NCI-H524 (cell line): ENCODE measurements at regions not wholly inside any gene's neighbourhood (a gene's known extent, or its start where the extent isn't known, plus 50 kb on each side); places are given as distances from the start of the nearest gene placed in this dataset.
A peak's percentile ranks its signal among the peaks of the same experiment; 100 is the strongest.
"Not testable (repeated sequence)": the region's sequence is repeated elsewhere in the genome, so short reads cannot be mapped to it uniquely, and the experiment has no call there.

Source experiments
- DNase-seq, 2 experiments: peaks; one replicate each; lab custom pipeline; 2025; lab: John Stamatoyannopoulos, UW

DNA sequence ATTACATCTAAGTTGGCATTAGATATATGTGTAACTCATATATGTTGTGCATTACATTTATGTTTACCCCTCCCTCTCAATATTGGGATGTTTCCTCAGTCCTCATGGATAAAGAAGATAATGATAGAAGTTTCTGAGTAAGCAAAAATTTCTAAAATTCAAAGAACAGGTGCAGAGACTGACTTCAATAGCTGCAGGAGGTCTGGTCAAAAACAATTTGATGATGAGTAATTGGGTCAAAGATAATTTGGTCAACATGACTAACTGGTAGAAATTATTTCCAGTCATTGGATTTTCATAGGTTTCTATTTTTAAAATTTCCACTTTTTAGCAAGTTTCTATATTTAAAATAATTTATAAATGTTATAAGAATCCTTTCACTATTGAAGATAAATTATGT, 1130.9 kb upstream of the SLC39A10 start:
- no peak for DNase-seq

DNA sequence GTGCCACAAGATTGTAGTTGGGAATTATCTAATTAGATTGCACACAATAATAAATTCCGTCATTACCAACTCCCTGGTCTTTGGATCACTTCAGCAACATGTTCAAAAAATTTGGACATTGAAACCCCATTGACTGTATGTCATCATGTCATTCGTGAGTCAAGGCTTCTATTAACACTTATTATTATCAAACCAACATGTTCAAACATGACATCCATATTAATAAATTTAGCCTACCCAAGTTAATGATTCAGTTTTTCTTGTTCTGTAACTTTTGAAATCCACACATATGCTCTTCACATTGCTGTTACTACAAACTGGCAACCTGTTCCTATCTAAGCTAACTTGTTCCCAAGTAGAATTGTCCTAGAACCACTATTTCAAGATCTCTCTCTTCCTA, 1142.7 kb upstream of the SLC39A10 start:
- no peak for DNase-seq

DNA sequence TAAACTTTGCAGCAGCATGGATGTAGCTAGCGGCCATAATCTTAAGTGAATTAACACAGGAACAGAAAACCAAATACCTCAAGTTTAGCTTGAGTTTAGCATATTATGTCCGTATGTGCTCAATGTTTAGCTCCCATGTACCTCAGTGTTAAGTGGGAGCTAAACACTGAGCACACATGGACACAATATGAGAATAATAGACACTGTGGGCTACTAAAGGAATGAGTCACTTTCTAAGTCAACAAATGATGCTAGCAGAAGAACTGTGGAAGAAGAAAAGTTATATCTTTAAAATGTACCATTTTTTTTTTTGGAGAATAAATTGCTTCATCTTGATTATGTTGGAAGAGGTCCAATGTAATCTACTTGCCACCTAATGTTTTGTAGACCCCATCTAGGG, 1146.0 kb upstream of the SLC39A10 start:
- not testable (repeated sequence) for DNase-seq

DNA sequence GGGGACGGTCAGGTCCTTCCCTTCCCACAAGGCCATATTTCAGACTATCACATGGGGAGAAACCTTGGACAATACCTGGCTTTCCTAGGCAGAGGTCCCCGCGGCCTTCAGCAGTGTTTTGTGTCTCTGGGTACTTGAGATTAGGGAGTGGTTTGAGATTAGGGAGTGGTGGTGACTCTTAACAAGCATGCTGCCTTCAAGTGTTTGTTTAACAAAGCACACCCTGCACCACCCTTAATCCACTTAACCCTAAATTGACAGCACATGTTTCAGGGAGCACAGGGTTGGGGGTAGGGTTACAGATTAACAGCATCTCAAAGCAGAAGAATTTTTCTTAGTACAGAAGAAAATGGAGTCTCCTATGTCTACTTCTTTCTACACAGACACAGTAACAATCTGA, 1152.2 kb upstream of the SLC39A10 start:
- DNase-seq = peak; percentile 91 to 93

DNA sequence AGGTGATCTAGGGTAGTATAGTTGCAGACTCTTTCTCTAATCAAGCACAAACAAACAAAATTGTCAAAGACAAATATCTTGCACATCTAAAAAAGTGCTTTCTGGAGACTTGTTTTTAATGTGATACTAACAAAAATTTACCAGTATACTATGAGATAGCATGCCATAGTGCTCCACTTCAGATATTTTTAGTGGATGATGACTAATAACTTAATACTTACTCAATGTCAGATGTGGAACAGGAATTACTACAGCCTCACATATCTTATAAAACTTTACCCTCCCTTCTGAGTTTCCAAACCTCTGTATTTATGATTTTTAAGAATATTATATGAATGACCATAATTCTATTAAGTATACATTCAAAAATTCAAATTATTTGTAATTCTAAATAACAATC, 1162.0 kb upstream of the SLC39A10 start:
- DNase-seq = no peak

DNA sequence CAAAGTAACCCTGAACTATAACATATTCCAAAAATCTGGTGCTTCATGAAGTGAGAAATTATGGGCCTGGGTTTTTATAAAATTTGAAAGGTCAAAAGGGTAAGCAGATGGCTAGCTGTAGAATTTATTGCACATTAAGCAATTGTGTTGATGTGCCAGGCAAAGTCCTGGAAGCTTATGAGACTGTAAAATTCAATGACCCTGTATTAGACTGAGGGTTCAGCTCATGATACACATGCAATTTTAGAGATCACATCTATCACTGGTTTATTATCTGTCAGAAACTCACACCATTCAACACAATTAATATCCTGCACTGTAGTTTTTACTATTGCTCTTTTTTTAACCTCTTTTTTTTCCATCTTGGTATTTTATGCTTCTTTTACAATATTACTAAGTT, 1162.6 kb upstream of the SLC39A10 start:
- DNase-seq = no peak

DNA sequence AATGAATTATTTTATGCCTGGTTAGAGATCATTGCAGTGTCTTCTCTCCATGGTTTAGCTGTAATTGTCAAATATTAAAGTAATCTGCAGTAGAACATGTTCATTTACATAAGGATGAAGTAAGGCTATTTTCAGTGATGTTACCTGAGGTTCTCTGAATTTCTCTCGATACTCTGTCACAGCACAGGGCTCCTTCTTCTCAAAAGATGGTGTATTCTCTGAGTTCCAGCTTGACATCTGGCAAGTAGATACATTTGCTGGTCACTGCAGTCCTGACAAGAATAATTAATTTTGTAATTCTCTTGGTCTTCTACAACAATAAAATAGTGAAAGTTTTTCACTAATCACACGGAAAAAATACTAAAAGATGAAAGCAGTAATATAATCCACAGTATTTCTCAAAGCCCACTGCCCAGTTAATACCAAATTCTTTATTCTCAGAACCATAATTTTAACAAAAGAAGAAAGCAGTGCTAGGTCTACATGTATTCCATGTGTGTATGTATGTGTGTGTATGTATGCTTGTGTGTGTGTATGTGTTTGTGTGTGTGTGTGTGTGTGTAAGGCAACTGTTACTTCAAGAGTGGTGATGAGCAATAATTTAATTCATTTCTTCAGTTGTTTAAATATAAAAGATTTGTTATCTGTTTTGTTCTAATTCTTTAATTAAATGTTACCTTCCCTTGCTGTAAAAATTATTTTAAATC, 1165.5 kb upstream of the SLC39A10 start:
- DNase-seq = no peak

DNA sequence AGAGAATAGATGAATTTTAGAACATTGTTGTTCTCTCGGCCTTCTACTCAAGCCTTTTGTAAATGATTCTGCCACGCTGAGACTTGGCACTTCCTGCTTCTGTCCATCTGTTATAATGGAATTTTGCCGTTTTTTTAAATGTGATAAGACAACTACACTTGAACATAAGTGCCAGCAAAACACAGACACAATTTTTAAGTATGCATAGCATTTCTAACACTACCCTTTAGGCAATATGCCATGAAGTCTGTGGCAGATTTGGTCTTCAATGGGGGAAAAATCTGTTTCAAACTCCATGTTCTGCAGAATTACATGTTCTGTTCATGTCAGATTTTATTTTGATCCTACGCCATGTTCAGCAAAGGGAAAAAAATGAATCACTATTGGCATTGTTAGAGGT, 1170.7 kb upstream of the SLC39A10 start:
- no peak for DNase-seq

DNA sequence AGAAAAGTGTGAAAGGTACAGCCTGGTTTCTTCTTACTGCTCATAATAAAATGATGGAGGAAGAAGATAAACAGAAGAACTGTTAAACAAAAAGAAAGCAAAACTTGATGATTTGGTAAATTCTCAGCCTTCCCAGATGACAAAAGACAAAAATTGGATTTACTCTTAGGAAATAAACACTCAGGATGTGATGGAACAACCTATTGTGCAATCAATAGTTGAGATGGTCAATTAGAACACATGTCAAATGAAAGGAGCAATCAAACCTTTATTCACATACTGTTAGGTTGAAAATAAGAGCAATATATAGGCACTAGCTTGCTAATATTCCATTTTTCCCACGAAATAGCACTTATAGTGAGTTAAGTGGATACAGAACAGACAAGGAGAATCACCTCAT, 1174.0 kb upstream of the SLC39A10 start:
- DNase-seq = no peak

DNA sequence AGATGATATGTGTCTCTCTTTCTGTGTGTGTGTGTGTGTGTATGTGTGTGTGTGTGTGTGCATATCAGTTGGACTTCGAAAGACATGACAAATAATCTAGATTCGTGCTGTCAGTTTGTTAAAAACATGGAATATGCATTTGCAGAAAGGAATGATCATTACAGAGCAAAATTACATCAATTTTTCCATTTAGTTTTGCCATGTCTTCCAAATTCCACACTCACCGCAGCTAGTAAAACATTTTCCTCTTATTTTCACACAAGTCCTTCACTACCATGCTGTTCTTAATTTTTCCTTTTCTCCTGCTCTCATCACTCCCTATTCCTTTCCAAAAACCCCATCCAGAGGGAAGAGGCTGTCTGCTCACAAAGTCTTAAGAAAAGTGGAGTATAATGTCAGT, 1191.4 kb upstream of the SLC39A10 start:
- DNase-seq = no peak

DNA sequence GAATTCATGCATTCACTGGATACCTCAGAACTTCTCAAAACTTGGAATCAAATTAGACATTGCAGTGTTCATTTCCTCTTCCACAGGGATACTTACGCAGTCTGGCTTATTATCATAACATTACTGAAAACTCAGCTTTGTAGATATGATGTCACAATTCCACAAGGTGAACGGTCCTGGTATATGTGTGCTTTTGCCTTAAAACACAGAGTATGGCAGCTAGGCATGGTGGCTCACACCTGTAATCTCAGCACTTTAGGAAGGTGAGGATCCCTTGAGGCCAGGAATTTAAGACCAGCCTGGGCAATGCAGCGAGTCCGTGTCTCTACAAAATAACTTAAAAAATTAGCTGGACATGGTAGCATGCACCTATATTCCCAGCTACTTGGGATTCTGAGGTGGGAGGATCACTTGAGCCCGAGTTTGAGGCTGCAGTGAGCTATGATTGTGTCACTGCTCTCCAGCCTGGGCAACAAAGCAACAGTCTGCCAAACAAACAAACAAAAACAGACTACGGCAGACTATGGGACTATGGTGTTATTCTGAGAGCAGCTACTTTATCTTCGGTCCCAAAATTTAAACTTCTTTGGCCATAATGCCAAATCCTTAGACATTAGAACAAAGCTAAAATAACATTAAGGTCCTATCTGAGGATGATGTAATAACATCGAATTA, 1191.9 kb upstream of the SLC39A10 start:
- no peak for DNase-seq

DNA sequence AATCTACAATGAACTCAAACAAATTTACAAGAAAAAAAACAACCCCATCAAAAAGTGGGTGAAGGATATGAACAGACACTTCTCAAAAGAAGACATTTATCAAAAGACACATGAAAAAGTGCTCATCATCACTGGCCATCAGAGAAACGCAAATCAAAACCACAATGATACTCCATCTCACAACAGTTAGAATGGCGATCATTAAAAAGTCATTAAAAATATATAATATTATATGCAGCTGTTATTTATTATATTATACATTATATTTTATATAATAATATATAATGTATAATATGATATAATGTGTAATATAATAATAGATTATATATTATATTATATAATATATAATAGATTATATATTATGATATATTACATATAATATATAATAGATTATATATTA, 1194.1 kb upstream of the SLC39A10 start:
- not testable (repeated sequence) for DNase-seq

DNA sequence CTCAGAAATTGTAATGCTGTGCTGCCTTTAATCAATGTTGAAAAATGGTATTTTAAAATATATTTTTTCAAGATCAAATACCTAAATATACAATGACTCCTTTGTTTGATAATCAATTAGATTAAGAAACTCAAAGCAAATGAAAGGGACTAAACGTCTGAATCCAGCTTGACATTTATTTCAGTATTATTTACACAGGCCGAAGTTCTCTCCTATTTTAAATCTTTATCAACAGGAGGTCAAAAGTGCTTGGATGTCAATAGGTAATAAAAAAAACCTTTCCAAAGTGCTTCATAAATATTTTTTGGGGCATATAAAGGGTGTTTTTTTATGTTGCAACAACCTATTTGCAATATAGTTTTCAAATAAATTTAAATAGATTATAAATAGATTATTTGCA, 1201.7 kb upstream of the SLC39A10 start:
- DNase-seq = no peak

DNA sequence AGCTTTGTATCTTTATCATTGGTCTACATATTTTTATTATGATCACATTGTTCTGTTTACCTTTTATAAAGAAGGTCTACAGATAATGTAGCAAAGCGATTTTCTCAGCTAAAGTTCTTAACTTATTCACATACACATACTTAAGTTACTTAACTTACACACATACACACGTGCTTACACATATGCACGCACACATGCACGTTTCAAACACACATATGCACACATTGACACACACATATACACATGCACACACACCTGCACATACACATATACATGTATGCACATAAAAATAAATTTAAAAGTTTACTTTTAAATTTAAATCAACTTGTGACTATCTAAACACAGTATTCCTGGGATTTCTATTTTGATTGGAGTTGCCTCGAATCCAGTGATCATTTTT, 1204.5 kb upstream of the SLC39A10 start:
- no peak for DNase-seq

DNA sequence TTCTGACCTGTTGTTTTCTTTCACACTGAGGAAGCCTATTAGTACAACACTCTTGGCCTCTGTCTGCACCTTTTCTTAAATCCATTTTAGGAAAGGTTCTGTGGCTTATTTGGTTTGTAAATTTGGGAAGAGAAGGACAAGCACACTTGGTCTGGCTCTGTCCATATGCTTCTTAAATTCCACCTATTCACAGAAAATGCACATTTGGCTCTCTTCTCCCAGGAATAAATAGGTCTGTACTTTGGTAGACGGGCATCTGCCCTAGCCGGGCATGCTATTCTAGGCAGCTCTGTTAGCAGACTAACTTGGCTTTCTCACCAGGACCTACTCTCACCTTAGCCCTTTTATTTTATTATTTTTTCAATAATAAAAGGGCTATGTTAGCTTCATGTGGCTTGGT, 1211.8 kb upstream of the SLC39A10 start:
- no peak for DNase-seq

DNA sequence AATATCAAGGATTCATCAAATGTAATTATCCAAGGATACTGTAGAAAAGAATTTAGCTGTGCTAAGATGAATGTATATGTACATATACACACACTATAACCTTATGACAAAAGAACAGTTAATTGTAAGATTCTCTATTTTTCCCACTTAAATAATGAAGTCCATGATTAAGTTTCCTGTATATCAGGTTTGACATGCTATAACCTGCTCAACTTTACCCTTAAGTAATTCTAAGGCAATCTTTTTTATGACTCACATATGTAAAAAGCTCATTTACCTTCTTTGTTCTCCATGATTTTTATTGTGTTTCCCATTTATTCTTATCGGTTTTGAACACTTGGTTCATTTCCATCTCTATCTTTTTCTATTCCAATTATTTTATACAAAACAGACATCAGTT, 1213.1 kb upstream of the SLC39A10 start:
- no peak for DNase-seq

DNA sequence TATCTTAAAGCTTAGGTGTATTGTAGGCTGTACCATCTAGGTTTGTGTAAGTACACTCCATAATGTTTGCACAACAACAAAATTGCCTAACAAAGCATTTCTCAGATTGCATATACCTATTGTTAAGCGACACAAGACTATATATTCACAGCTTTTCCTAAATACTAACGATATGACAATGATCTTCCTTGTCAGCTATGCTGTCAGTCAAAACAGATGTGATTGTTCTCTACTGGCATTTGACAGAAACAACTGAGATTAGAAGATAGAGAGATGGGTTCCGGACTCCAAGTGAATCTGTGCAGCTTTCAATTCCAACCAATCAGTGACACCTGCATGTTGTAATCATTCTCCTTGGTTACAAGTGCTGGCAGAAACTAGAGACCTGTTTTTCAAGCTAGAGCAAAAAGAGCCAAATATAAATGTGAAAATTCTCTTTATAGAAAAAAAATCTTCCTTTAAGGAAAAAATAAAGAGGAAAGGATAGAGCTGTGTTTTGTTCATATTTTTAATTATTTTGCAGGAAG, 1232.3 kb upstream of the SLC39A10 start:
- no peak for DNase-seq

DNA sequence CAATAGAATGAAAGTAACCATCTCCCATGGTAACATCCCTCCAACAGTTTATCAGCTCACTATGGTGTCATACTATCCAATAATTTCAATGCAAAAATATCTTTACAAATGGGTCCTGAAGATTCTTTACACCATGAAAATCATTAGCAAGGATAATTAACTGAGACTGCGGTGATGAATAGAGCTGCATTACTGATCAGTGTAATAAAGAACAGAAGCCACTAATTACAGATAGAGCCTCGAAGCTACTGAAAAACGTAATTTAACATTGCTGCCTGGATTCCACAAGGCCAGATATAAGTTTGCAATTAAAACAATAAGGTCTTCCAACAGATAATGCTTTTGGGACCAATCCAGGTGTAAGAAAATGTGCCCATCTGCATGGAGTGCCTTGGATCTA, 1245.8 kb upstream of the SLC39A10 start:
- DNase-seq = no peak

DNA sequence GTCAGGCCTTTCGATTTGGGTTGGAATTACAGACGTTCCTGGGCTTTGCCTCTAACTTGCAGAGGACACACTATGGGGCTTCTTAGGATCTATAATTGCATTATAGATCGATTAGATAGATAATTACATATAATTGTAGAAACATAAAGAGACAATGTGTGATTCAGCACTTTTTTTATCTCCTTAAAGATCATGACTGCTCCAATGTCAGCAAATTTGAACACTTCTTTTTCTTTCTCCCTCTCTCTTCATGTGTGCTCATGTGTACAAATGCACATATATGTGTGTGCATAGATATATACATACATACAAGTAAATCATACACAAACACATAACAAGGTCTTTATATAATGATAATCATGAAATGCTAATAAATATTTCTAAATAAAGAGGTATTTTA, 1261.2 kb upstream of the SLC39A10 start:
- DNase-seq = no peak

DNA sequence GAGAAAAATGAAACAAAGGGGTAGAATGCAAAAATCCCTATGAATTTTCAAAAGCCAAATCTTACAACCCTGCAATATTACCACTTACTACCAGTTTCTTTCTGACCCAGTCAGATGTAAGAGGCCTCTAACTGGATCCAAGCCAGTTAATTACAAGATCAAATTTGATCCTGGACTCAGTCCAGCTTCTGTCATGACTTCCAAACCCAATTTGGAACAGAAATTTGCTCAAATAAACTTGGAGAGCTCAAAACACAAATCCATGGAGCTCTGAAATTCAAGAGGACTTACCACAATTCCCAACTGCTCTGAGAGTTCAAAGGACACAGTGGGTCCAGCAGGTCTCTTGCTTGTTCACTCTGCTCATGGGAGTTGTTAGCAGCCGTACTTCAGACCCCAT, 1271.7 kb upstream of the SLC39A10 start:
- no peak for DNase-seq

DNA sequence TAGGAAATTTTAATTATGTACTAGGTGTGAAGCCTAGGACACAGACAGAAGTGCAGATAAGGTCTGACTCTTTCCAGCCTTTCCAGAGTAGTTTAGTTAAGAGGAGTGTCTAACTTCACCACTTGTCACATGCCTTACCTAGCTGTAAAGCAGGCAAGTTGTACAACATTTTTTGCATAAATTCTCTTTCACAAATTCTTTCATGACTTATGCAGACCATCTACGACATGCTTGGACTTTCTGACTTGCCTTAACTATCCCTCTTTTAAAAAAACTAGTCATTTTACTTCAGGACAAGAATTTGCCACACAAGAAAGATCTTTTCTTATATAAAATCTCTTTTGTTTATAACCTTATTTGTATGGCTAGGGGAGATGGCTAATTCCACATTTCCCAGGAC, 1273.6 kb upstream of the SLC39A10 start:
- no peak for DNase-seq

DNA sequence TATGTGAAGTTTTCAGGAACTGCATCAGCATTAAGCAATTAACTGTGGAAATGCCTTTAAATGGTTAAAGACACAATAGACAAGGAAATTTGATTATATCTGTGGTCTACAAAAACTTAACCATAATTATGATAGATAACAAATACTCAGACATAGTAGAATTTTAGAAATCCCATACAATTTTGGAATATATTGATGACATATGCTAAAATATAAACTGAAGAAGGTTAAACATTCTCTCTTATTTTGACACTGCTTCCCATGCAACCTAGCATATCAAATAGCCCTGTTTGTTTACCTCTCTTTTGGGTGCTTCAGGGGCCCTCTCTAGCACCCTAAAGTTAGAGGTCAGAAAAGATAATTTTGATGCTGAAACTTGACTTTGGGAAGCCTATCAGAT, 1274.8 kb upstream of the SLC39A10 start:
- no peak for DNase-seq

DNA sequence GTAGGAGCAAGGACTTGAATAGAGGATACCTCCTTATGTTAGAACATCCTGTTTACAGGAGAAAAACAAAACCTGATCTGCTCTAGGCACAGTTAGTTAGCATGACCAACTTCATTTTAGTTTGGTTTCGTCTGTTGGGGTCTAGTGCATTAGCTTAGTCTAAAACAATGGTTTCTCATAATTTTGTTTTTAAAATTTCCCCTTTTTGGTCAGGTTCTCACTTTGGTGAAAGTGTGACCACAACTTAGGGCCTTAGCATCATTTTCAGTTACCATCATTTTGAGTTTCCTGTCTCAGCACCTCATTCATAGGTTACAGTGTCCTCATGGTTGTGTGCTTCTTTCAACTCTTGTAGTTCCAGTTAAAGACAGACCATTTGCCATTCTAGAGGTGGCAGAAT, 1277.0 kb upstream of the SLC39A10 start:
- DNase-seq = no peak

DNA sequence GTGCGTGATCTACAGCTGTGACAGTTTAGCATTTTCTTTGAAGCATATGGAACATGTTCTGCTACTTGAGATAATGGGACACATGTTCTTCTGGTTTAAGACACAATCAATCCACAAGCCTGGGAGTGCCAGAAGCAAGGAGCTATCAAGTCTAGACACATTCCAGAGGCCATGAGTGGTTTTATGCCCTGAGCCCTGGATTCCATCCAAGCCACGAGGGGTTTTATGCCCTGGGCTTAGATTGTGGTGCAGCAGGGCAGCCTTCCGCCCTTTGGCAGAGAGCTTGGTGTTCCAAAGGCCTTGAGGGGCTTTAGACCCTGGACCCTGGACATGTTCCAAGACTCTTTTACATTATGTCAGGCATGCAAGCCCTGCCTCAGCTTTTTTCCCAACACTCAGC, 1289.6 kb upstream of the SLC39A10 start:
- DNase-seq = peak; percentile 80 to 91
